ENCODE measurements at regions not wholly inside any gene's neighbourhood (a gene's known extent, or its start where the extent isn't known, plus 50 kb on each side); places are given as distances from the start of the nearest gene placed in this dataset.

DNA sequence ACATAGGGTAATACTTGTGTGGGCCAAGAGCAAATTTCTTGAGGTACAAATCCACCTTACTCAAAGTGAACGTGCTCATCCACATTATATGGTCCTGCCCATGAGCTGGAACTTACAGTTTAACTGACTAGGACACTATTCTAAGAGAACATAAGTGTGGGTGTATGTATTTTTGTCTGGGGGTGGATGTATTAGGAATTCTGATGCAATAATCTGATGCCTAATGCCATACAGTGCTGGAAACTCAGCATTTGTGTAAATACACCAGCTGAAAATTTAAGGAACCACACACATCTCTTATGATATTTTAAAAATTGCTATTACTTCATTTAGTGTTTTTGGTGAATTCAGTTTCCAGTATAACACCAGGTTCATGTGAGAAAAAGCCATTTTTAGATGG lies 1350.7 kb downstream of the ZPLD1 start:
- peak overlapping the region; percentile 15 for H3K23ac ChIP-seq (ENCODE audit: insufficient read length)
- no peak overlapping the region for H3K9ac ChIP-seq (replicated peaks in 1 of 4; ENCODE audit: extremely low read depth in 1 of 4, low read depth in 3 of 4, low read length in 3 of 4)
- peaks cover 0 to 4% (median 0%) of the 10 kb centered on the region in 4 experiments; a peak in 1 of 7 replicates for H3K4me1 ChIP-seq (replicated peaks in 1 of 4; ENCODE audit: control insufficient read depth in 3 of 4, insufficient read depth in 4 of 4, low read length in 3 of 4)
- no peaks in the 10 kb centered on the region for H3K23me2 ChIP-seq (ENCODE audit: low read depth, low read length)
- no peak overlapping the region for H3K14ac ChIP-seq (ENCODE audit: insufficient read length)
- no peaks in the 10 kb centered on the region for H4K20me1 ChIP-seq (replicated peaks in 1 of 2; ENCODE audit: control insufficient read depth in 1 of 2, insufficient read depth in 2 of 2, low read length in 2 of 2)
- 91% methylated on average over 1 of the region's 1 CpG; no CpG with 5 or more reads in 1 of the 2 experiments for WGBS, 2 experiments (ENCODE audit: extremely low coverage in 1 of 2, insufficient coverage in 1 of 2, insufficient read length in 1 of 2, insufficient replicate concordance in 2 of 2, low coverage in 1 of 2, low lambda C conversion rate in 2 of 2, missing lambda C conversion rate in 1 of 2)
- no peak overlapping the region for H2AFZ ChIP-seq (ENCODE audit: low read length)
- H3K79me1 ChIP-seq (ENCODE audit: low read depth, low read length), result no peaks in the 10 kb centered on the region
- H2BK5ac ChIP-seq (ENCODE audit: low read depth, low read length), result no peak overlapping the region
- no peak overlapping the region for H3K27ac ChIP-seq (ENCODE audit: low read depth, low read length)
- H4K91ac ChIP-seq (replicated peaks; ENCODE audit: insufficient read length, low read length), result no peak overlapping the region
- no peak overlapping the region for H4K8ac ChIP-seq (ENCODE audit: extremely low read depth, insufficient read depth, low read length)
- H3K18ac ChIP-seq (ENCODE audit: extremely low read depth, low read length), result no peak overlapping the region
- DNase-seq (ENCODE audit: low read depth in 1 of 2, low spot score in 2 of 2) (no peak), FAIRE-seq (no peak)
- H3K79me2 ChIP-seq (ENCODE audit: control insufficient read depth in 1 of 2, insufficient read depth in 2 of 2, low read length in 2 of 2), result no peaks in the 10 kb centered on the region
- no peak overlapping the region for H4K5ac ChIP-seq (ENCODE audit: insufficient read length, low read depth, low read length)
- CTCF ChIA-PET (ENCODE audit: partially characterized antibody), result interaction anchor here (1.6 kb wide), 1 partner anchor 21 kb away, joined by 3 read pairs; no protein-coding TSS in a partner anchor
- H2BK15ac ChIP-seq (ENCODE audit: low read length), result no peak overlapping the region
- no peak overlapping the region for H3K4me2 ChIP-seq (ENCODE audit: insufficient read depth in 1 of 2, low read depth in 2 of 2, low read length in 2 of 2)
- no peak overlapping the region for H2BK120ac ChIP-seq (replicated peaks; ENCODE audit: low read depth, low read length)
- no peaks in the 10 kb centered on the region for H3K9me3 ChIP-seq (ENCODE audit: insufficient read depth in 2 of 2, low read depth in 1 of 2, low read length in 1 of 2)
- H2BK12ac ChIP-seq (ENCODE audit: low read depth, low read length), result no peak overlapping the region
- no peaks in the 10 kb centered on the region for H3K36me3 ChIP-seq (ENCODE audit: control insufficient read depth in 2 of 4, insufficient read depth in 4 of 4, low read length in 3 of 4)
- POLR2A ChIA-PET (ENCODE audit: partially characterized antibody), result no interaction called here
- no peak overlapping the region for H3K4me3 ChIP-seq (ENCODE audit: extremely low read depth in 1 of 4, insufficient read depth in 2 of 4, low read depth in 3 of 4, low read length in 4 of 4)
- no peak overlapping the region for H2AK5ac ChIP-seq (ENCODE audit: low read depth, low read length)
- H3K27me3 ChIP-seq (replicated peaks in 1 of 4; ENCODE audit: control insufficient read depth in 3 of 4, extremely low read depth in 1 of 4, insufficient read depth in 3 of 4, low read length in 3 of 4), result no peaks in the 10 kb centered on the region
- no peak overlapping the region for H3K56ac ChIP-seq (replicated peaks; ENCODE audit: insufficient read length, low read depth, low read length)
- no peak overlapping the region for H3K4ac ChIP-seq (replicated peaks; ENCODE audit: insufficient read length, low read depth, low read length)
- no peak overlapping the region for H2BK20ac ChIP-seq (ENCODE audit: low read length)
- no peak for TF ChIP-seq SUZ12 (IDR thresholded peaks at IDR 0.05; ENCODE audit: low read length)
- no peak for TF ChIP-seq BACH1 (IDR thresholded peaks at IDR 0.05; ENCODE audit: low read length)
- TF ChIP-seq MAX (IDR thresholded peaks at IDR 0.05), result no peak
- no peak for TF ChIP-seq E2F6 (IDR thresholded peaks at IDR 0.05)
- no peak for TF ChIP-seq GTF2F1 (IDR thresholded peaks at IDR 0.05; ENCODE audit: borderline replicate concordance, low read depth, low read length)
- TF ChIP-seq KDM1A (IDR thresholded peaks at IDR 0.05; ENCODE audit: borderline replicate concordance, low read length), result no peak
